Adrenal gland (tissue), 9 donors: ENCODE measurements at regions not wholly inside any gene's neighbourhood (a gene's known extent, or its start where the extent isn't known, plus 50 kb on each side); places are given as distances from the start of the nearest gene placed in this dataset.

Experiments used
- DNase-seq, 7 donors: peaks; one replicate each; pipeline ENCODE4 v3.0.0-alpha.2; 2019 to 2020
- H3K27ac ChIP-seq, 5 donors: fragments of 200-600 bp; sonication (generic) in 4 of 5; 1 replicate in 3 of 5; 2 replicates in 2 of 5; pipeline versions ENCODE4 v1.5.1 to v1.8.0; 2016 to 2020; ENCODE audit warnings: mild to moderate bottlenecking in 1 of 5
- H3K27me3 ChIP-seq: fragments of 200-600 bp; 2 replicates; pipeline ENCODE4 v1.8.0; 2021
- H3K36me3 ChIP-seq, 2 donors: fragments of 200-600 bp; replicated peaks in 1 of 2; 1 replicate in 1 of 2; 2 replicates in 1 of 2; pipeline versions ENCODE4 v1.5.1 to v1.8.0; 2018 to 2022
- H3K4me1 ChIP-seq, 2 donors: fragments of 200-600 bp; replicated peaks in 1 of 2; 1 replicate in 1 of 2; 2 replicates in 1 of 2; pipeline versions ENCODE4 v1.5.1 to v1.8.0; 2018 to 2021
- H3K4me3 ChIP-seq, 4 donors: fragments of 200-600 bp; sonication (generic) in 3 of 4; one replicate each; pipeline ENCODE4 v1.5.1; 2016 to 2018
- H3K9me3 ChIP-seq, 3 donors: fragments of 200-600 bp; sonication (generic) in 1 of 3; replicated peaks in 1 of 3; 1 replicate in 2 of 3; 2 replicates in 1 of 3; pipeline versions ENCODE4 v1.5.1 to v1.8.0; 2016 to 2021
- POLR2A ChIP-seq, 2 donors: fragments of 450-650 bp; IDR thresholded peaks; one replicate each; pipeline ENCODE4 v1.6.1; 2017; ENCODE audit warnings: antibody characterized with exemption in 2 of 2, mild to moderate bottlenecking in 2 of 2, moderate library complexity in 1 of 2
- WGBS, 4 donors: extraction: QIAGEN DNeasy Blood & Tissue Kit in 2 of 4; methylation state at CpG; one replicate each; pipeline versions ENCODE4 v1.1.5 to v1.1.7; 2013 to 2017; 5-methylcytosine and 5-hydroxymethylcytosine counted together
- intact Hi-C, 2 donors: fragments of 100-400 bp; cut with DNase I; formaldehyde crosslinking; loops; one replicate each; pipeline versions ENCODE4 v1.14.1 to v1.15.0; 2022 to 2023
- TF ChIP-seq, protein P1 (sequence below), 6 experiments: fragments of 450-650 bp in 4 of 6; fragments of 200-600 bp in 2 of 6; sonication (generic) in 1 of 6; IDR thresholded peaks; 1 replicate in 5 of 6; 2 replicates in 1 of 6; pipeline versions ENCODE4 v1.5.1 to v1.8.0; 2016 to 2021; ENCODE audit warnings: antibody characterized with exemption in 6 of 6, mild to moderate bottlenecking in 2 of 6, moderate library complexity in 1 of 6
- donor health status: healthy with polysubstance abuse.
- donor health status: Bipolar disorder and iron deficiency.
- donor health status: DM: yes; HTN: yes; CAD: no.
- donor health status: DM: no; HTN: no; CAD: no.
- donor health status: DM: no; HTN: no; CAD: no.

DNA sequence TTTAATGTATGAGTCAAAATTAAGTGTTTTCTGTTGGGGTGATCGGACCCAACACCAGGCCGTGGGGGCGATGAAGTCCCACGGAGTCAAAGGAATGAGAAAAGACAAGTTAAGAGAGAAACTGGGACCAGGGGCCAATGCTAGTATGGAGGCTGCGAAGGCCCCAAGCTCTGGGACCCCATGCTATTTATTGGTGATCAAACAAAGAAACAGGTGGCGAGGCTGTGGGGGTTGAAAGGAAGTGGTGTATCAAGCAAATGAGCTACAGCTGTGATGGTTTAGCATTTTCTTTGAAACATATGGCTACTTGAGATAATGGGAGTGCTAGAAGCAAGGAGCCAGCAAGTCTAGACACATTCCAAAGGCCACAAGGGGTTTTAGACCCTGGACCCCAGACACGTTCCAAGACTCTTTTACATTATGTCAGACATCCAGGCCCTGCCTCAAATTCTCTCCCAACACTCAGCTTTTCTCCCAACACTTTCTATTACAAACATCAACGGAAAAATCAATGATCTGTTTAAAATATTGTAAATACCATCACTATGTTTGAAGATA is 56.0 kb upstream of the SNRPN start:
- Histone ChIP-seq H3K4me3 (no peak overlapping the region), H3K27me3 (no peaks in the 10 kb centered on the region), H3K27ac (no peak overlapping the region), H3K9me3 (no peaks in the 10 kb centered on the region), H3K4me1 (no peaks in the 10 kb centered on the region), H3K36me3 (no peaks in the 10 kb centered on the region)
- intact Hi-C loops, result no loop called here
- 69 to 74% (median 70%) methylated on average over 8 of the region's 8 CpGs for WGBS, 4 donors
- no peak for DNase-seq
- TF ChIP-seq, protein P1, sequence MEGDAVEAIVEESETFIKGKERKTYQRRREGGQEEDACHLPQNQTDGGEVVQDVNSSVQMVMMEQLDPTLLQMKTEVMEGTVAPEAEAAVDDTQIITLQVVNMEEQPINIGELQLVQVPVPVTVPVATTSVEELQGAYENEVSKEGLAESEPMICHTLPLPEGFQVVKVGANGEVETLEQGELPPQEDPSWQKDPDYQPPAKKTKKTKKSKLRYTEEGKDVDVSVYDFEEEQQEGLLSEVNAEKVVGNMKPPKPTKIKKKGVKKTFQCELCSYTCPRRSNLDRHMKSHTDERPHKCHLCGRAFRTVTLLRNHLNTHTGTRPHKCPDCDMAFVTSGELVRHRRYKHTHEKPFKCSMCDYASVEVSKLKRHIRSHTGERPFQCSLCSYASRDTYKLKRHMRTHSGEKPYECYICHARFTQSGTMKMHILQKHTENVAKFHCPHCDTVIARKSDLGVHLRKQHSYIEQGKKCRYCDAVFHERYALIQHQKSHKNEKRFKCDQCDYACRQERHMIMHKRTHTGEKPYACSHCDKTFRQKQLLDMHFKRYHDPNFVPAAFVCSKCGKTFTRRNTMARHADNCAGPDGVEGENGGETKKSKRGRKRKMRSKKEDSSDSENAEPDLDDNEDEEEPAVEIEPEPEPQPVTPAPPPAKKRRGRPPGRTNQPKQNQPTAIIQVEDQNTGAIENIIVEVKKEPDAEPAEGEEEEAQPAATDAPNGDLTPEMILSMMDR (IDR thresholded peaks at IDR 0.05), result no peak
- TF ChIP-seq POLR2A (IDR thresholded peaks at IDR 0.05), result no peak

DNA sequence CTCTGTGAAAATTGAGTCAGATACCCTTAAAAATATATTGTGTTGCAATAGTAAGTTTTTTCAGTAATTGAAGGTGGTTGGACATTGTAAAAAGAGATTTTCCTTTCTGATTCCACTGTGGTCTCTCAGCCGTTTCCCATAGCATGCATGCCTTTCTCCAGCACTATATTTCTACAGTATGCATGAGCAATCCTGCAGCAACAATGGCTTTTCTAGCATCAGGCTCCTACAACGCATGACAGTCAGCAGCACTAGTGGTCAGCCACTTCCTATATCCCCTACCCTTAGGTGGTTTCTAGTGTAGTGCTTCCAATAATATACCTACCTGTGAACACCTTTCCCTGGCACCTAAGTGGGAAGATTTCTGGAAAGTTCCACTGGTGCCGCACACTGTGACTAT is 55.4 kb upstream of the SNRPN start:
- WGBS, 4 donors, result 70 to 85% (median 77%) methylated on average over 3 of the region's 3 CpGs
- no peak for TF ChIP-seq POLR2A (IDR thresholded peaks at IDR 0.05)
- TF ChIP-seq, protein P1 (IDR thresholded peaks at IDR 0.05), result no peak
- no peak overlapping the region for H3K27ac ChIP-seq
- no peaks in the 10 kb centered on the region for H3K27me3 ChIP-seq
- no peak overlapping the region for H3K4me3 ChIP-seq
- H3K4me1 ChIP-seq, result no peaks in the 10 kb centered on the region
- intact Hi-C loops, result no loop called here
- DNase-seq, result no peak
- H3K36me3 ChIP-seq, result no peaks in the 10 kb centered on the region
- H3K9me3 ChIP-seq, result no peaks in the 10 kb centered on the region

DNA sequence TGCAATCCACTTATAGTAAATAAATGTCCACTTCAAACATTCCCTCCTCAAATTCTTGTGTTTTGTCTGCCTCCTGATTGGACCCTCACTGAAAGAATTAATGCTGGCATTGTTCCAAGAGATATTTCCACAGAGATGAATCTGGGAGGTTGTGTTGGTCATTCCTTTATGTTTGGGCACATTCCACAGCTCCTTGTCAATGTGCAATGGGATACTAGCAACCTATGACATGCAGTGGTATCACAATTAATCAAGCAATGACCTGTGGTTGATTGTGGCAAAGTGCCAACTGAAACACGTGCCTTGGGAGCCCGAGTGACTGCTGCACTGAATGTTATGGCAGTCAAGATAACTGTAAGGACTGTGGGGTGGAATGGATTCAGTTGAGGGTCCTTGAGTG is 55.0 kb upstream of the SNRPN start:
- H3K4me1 ChIP-seq, result no peaks in the 10 kb centered on the region
- no peaks in the 10 kb centered on the region for H3K27me3 ChIP-seq

DNA sequence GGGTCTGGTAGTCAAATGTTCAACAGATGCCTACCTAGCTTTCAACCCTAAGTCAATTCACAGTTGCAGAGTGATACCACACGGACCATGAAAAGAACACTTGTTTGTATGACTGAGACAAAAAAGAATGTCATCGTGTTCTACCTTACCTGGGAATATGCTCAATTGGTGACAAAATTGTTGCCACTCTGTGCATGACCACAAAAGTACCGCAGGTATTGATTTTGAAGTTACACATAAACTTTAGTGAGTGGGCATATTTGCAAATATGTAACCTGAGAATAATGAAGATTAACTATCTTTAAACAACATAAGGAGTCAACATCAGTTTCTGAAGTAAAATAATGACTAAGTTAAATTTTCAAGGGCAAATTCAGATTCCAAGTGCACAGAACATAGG is 53.4 kb upstream of the SNRPN start:
- Histone ChIP-seq H3K9me3 (no peaks in the 10 kb centered on the region), H3K4me1 (no peaks in the 10 kb centered on the region), H3K36me3 (no peaks in the 10 kb centered on the region), H3K4me3 (no peak overlapping the region), H3K27me3 (no peaks in the 10 kb centered on the region), H3K27ac (no peak overlapping the region)
- TF ChIP-seq, protein P1 (IDR thresholded peaks at IDR 0.05), result no peak
- no peak for TF ChIP-seq POLR2A (IDR thresholded peaks at IDR 0.05)
- WGBS, 4 donors, result 59 to 79% (median 69%) methylated on average over 3 of the region's 3 CpGs
- no peak for DNase-seq
- intact Hi-C loops, result no loop called here

More for the DNA sequence above, 55.0 kb upstream of the SNRPN start:
- no peak overlapping the region for H3K27ac ChIP-seq
- no peak for TF ChIP-seq POLR2A (IDR thresholded peaks at IDR 0.05)
- no peaks in the 10 kb centered on the region for H3K36me3 ChIP-seq
- intact Hi-C loops, result no loop called here
- no peaks in the 10 kb centered on the region for H3K9me3 ChIP-seq
- no peak for DNase-seq
- WGBS, 4 donors, result 35 to 60% (median 38%) methylated on average over 2 of the region's 2 CpGs
- H3K4me3 ChIP-seq, result no peak overlapping the region
